OCI-M1 (cell line): ENCODE measurements at regions not wholly inside any gene's neighbourhood (a gene's known extent, or its start where the extent isn't known, plus 50 kb on each side); places are given as distances from the start of the nearest gene placed in this dataset.
A peak's percentile ranks its signal among the peaks of the same experiment; 100 is the strongest.

Experiments
- DNase-seq: peaks from one replicate; lab custom pipeline; 2025; lab: John Stamatoyannopoulos, UW

DNA sequence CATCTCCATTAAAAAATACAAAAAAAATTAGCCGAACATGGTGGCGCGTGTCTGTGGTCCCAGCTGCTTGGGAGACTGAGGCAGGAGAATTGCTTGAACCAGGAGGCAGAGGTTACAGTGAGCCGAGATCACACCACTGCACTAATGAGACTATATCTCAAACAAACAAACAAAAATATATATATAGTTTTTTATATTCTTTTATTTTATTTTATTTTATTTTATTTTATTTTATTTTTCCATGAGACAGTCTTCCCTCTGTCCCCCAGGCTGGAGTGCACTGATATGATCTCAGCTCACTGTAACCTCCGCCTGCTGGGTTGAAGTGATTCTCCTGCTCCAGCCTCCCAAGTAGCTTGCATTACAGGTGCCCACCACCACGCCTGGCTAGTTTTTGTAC is 79.5 kb downstream of the IRF2BPL start:
- no peak for DNase-seq

- no peak for DNase-seq
Observed at GRCh38 chr14:76948213-76948947, 80.1 kb downstream of the IRF2BPL start.

DNA sequence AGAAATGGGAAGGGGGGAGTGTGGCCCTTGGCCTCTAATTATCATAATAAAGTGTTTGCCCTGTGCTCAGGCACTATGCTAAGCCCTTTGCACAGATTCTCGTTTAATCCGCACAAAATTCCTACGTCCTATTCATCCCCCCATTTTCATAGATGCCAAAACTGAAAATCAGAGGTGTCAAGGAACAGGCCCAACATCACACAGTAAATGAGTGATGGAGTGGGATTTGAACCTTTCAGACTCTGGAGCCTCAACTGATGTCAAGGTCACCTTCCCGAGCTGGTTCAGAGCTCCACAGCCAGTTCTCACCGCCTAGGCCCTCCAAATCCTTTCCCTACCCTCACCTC is 80.7 kb downstream of the IRF2BPL start:
- no peak for DNase-seq

DNA sequence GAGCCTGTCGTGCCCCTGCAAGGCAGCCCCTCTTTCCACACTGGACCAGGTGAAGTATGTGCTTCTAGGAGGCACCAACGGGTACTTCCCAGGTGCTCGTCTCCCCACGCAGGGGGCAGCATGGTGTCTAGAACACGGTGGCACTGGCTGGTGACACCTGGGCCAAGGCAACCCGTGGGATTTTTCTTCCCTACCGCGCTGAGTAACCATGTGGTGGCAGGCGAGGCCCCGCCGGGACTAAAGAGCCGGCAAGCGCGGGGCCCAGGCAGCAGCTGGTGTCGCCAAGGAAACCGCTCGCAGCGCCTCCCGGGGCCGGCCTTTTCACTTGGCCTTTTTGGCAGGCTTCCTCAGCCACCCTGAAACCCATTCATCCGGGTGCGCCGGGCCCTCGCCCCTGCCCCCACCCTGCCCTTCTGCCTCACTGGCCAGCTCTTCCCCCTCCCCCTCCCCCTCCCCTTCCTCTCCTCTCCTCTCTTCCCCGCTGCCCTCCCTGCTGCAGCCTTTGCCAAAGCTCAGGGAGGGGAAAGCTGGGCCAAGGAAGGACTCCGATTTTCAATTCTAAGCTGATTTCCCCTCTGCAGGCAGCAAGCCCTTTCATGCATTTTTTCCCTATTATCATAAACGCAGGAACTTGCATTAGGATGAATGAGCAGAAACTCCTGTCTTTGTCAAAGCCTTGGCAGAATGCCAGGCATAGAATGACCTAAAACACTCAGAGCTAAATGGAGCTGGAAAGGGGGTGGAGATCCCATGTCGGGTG is 81.2 kb downstream of the IRF2BPL start:
- DNase-seq: peak; percentile 81

GRCh38 chr14:76946753-76947077 is 81.8 kb downstream of the IRF2BPL start:
- no peak for DNase-seq

DNA sequence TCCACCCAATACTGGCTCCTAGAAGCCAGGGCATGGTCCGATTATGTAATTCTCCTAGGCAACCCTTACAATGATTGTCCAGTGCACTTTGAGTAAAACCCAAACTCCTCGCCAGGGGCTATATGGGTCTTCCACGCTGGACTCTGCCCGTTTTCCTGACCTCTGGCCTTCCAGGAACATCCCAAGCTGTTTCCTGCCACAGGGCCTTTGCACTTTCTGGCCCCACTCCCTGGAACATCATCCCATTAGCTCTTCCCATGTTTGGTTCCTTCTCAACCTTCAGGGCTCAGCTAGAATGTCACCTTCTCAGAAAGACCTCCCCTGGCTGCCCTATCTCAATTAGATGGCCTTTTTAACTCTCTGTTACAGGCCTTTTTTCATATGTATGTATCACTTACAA is 85.4 kb downstream of the IRF2BPL start:
- no peak for DNase-seq

GRCh38 chr14:76941946-76942805 is 86.3 kb downstream of the IRF2BPL start:
- DNase-seq: no peak

- no peak for DNase-seq
Observed at GRCh38 chr14:76941544-76941943, 87.0 kb downstream of the IRF2BPL start.

DNA sequence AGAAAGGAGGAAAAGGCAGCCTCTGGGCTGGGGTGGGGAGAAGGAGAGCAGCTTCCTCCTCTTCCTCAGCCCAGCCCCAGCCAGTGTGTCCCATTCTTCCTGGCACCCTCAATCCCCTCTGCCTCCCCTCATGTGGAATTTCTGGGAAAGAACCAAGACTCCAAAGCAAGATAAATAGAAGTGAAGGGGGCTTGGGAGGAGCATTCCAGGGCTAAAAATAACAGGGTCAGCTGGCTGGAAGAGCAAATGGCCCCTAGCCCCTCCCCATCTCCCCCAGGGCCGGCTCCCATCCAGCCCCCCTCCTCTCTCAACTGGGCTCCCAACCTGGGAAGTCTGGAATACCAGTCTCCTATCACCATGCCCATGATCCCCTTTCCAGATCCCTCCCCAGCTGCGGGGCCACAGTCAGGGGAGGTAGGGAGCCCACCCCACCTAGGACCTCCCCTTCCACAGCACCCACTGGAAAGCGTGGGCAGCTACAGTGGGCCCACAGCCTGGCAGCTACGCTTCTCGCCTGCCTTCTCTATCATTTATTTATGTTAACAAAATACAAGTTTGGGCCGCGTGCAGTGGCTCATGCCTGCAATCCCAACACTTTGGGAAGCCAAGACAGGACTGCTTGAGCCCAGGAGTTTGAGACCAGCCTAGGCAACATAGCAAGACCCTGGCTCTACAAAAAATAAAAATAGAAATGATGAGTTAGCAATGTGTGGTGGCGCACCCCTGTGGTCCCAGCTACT is 88.3 kb downstream of the IRF2BPL start:
- no peak for DNase-seq

- DNase-seq: no peak
Observed at GRCh38 chr14:76939015-76939742, 89.3 kb downstream of the IRF2BPL start.

DNA sequence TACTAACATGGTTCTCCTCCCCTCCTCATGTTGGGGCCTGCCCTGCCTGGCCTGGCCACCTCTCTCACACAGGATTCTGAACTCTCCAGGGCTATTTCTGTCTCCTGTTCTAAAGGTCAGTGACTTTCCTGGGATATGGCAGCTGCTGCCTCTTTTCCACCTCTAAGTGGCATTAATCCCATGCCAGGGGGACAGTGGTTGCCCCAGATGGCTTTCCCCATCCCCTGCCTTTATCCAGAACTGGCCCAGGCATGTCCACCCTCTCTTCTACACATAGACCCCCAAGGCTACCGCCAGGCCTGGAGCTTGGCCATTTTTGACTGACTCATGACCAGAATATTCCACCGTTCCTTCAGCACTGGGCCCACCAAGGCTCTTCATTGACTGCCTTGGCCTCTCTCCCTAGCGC is 90.4 kb downstream of the IRF2BPL start:
- DNase-seq: no peak

DNA sequence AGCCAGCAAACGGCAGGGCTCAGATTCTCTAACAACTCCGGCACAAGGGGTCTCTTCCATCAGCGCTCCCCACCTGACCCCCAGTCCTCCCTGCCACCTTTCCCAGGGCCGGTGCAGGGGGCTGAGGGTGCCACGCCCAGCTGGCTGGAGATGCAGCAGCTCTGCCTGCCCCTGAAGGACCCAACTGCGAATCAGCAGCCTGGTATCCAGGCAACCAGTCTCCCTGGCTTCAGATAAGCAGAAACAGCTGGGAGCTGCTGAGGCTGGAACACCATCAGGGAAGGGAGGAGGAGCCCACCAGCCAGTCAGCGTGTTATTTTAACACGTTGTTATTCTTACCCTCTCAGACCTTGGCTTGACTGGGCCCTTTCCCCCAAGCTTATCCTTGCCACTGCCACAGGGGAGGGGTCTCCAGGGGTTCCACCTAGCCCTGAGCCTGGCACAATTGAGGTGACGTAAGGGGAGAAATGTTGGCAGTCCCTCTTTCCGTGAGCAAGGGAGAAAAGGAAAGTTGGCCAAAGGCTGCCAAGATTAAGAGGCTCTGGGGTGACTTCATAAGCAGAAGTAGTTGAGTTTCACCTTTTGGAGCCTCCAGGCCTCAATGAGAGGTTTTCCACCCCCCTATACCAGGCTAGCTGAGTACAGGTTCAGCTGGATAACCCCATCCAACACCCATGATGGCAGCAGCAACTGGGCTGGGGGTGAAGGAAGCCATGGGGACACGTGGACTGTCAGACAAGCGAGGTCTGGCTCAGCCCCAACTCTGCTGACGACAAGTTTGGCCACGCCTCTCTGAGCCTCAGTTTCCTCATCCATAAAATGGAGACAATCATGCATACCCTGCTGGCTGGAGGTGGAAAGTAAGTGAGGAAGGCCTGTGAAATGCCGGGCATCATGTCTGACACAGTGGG is 91.1 kb downstream of the IRF2BPL start:
- DNase-seq: no peak

GRCh38 chr14:76936483-76936882 is 92.0 kb downstream of the IRF2BPL start:
- no peak for DNase-seq

- no peak for DNase-seq
Observed at GRCh38 chr14:76933515-76933914, 95.0 kb downstream of the IRF2BPL start.

DNA sequence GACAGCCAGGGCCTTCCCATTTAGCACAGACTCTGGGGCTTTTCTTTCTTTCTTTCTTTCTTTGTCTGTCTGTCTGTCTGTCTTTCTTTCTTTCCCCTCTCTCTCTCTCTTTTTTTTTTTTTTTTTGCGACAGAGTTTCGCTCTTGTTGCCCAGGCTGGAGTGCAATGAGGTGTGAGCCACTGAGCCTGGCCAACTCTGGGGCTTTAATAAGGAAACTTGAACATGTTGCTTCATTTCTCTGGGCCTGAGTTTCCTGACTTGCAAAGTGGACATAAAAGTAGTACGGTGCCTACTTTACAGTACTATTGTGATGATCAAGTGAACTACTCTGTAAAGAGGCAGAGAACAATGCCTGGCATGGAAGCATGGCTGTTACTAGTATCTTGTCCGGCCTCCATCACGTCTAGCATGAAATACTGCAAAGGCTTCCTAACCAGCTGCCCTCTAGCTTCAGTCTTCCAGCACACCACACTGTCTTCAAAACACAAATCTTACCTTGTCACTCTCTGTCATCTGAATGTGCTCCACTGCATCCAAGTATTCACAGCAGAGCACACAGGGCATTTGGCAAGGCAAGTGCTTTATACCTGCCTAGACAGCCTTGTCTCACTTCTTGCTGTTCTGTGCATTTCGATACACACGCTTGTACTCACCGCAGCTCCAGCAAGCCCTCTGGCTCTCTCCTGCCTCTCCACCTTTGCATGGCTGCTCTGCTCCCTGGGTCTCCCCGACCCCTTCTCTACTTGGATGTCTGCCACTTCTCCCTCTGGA is 96.7 kb downstream of the IRF2BPL start:
- no peak for DNase-seq

- DNase-seq: no peak
Observed at GRCh38 chr14:76930549-76930948, 98.0 kb downstream of the IRF2BPL start.

- peak; percentile 73 for DNase-seq
Observed at GRCh38 chr14:76929927-76930326, 98.6 kb downstream of the IRF2BPL start.

GRCh38 chr14:76927971-76928700 is 100.4 kb downstream of the IRF2BPL start:
- no peak for DNase-seq
